ENCODE measurements at regions not wholly inside any gene's neighbourhood (a gene's known extent, or its start where the extent isn't known, plus 50 kb on each side); places are given as distances from the start of the nearest gene placed in this dataset.

DNA sequence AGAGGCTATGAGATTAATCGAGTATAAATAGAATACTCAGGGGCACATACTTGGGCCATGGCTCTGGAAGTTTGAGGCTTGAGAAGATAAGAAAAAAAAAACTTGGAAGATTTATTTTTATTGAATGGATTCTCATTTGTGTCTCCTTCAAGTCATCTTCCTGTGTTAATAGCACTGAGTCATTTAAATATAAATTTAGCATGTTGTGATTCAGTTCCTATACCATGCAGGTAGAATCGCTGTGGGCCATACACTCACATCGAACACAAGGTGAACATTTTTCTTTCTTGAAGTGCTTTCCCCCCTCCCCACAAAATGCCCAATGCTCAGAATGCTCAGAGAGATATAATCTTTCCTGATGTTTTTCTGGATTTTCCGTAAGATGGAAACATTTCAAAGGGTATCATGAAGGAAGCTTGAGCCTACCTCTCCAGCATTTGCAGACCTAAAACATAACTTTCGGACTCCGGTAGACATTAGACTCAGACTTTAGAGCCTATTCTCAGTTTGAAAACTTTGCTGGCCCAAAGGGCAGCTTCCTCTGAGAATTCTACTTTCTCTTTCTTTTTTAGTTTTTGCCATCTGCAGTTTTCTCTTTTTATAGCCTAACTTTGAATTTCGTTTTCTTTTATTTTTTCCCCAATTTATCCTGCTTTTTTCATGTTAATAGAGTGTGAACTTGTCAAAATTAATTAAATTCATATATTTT, 737.6 kb upstream of the NUDT12 start:
- Histone ChIP-seq H3K9me1 (replicated peaks; ENCODE audit: control insufficient read depth, extremely low read depth, insufficient read depth, low read length) (no peaks in the 10 kb centered on the region), H3K27ac (ENCODE audit: insufficient read depth, low read depth, low read length) (no peak overlapping the region), H3K9ac (replicated peaks; ENCODE audit: extremely low read depth, insufficient read depth, low read length) (no peak overlapping the region), H3K79me2 (ENCODE audit: control insufficient read depth, insufficient read depth, low read length) (no peaks in the 10 kb centered on the region), H4K20me1 (replicated peaks; ENCODE audit: control insufficient read depth, extremely low read depth, insufficient read depth, low read length) (no peaks in the 10 kb centered on the region), H3K4me1 (ENCODE audit: control insufficient read depth, extremely low read depth, insufficient read depth, low read length) (peaks cover 12% of the 10 kb centered on the region), H3K4me3 (replicated peaks in 1 of 3; ENCODE audit: insufficient read depth in 1 of 3, low read depth in 1 of 3, low read length in 3 of 3) (no peak overlapping the region), H3K36me3 (ENCODE audit: control insufficient read depth in 2 of 2, extremely low read depth in 1 of 2, insufficient read depth in 2 of 2, low read length in 2 of 2) (no peaks in the 10 kb centered on the region), H3K27me3 (ENCODE audit: control insufficient read depth in 2 of 2, insufficient read depth in 2 of 2, low read length in 2 of 2) (no peaks in the 10 kb centered on the region), H2AFZ (ENCODE audit: low read depth, low read length) (no peak overlapping the region), H3K9me3 (replicated peaks; ENCODE audit: control insufficient read depth, insufficient read depth, low read length) (no peaks in the 10 kb centered on the region), H3K4me2 (ENCODE audit: insufficient read depth, low read length) (no peak overlapping the region)
- TF ChIP-seq GATA2 (IDR thresholded peaks at IDR 0.05; ENCODE audit: insufficient read depth, insufficient read length, low read depth, low read length): no peak
- no peak for TF ChIP-seq EZH2 (IDR thresholded peaks at IDR 0.05; ENCODE audit: borderline replicate concordance, low read depth, low read length, severe bottlenecking)
- TF ChIP-seq JUN (IDR thresholded peaks at IDR 0.05; ENCODE audit: borderline replicate concordance, insufficient read depth, insufficient read length, low read depth): no peak
- TF ChIP-seq FOS (IDR thresholded peaks at IDR 0.05; ENCODE audit: borderline replicate concordance, insufficient read depth, low read length): no peak
- TF ChIP-seq MYC (IDR thresholded peaks at IDR 0.05; ENCODE audit: low read depth, low read length): no peak
- TF ChIP-seq, protein P1, sequence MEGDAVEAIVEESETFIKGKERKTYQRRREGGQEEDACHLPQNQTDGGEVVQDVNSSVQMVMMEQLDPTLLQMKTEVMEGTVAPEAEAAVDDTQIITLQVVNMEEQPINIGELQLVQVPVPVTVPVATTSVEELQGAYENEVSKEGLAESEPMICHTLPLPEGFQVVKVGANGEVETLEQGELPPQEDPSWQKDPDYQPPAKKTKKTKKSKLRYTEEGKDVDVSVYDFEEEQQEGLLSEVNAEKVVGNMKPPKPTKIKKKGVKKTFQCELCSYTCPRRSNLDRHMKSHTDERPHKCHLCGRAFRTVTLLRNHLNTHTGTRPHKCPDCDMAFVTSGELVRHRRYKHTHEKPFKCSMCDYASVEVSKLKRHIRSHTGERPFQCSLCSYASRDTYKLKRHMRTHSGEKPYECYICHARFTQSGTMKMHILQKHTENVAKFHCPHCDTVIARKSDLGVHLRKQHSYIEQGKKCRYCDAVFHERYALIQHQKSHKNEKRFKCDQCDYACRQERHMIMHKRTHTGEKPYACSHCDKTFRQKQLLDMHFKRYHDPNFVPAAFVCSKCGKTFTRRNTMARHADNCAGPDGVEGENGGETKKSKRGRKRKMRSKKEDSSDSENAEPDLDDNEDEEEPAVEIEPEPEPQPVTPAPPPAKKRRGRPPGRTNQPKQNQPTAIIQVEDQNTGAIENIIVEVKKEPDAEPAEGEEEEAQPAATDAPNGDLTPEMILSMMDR (IDR thresholded peaks at IDR 0.05; ENCODE audit: extremely low read depth in 1 of 2, insufficient read depth in 1 of 2, low read depth in 1 of 2, low read length in 2 of 2): no peak
- TF ChIP-seq, protein P2, sequence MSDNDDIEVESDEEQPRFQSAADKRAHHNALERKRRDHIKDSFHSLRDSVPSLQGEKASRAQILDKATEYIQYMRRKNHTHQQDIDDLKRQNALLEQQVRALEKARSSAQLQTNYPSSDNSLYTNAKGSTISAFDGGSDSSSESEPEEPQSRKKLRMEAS (IDR thresholded peaks at IDR 0.05; ENCODE audit: insufficient read depth, insufficient read length): no peak
- TF ChIP-seq POLR2AphosphoS5 (IDR thresholded peaks at IDR 0.05; ENCODE audit: insufficient read depth, low read depth, low read length): no peak
- TF ChIP-seq POLR2A (IDR thresholded peaks at IDR 0.05; ENCODE audit: low read depth, low read length): no peak
- no TSS peak for BruUV-seq (replicated peaks)
- dilution Hi-C loops (cut with MboI; ENCODE audit: extremely low pct_ligation_motif_present, low sequenced_read_pairs) (no loop called here), intact Hi-C loops (cut with micrococcal nuclease) (no loop called here)
- POLR2A ChIA-PET: no interaction called here
- CTCF ChIA-PET: interaction anchor here (0.6 kb wide), 1 partner anchor 1578 kb away, joined by 4 read pairs; no protein-coding TSS in a partner anchor
- FAIRE-seq (no peak), DNase-seq (ENCODE audit: low read depth, low spot score) (no peak)

Data from endothelial cell of umbilical vein (primary cell).